ENCODE measurements at regions not wholly inside any gene's neighbourhood (a gene's known extent, or its start where the extent isn't known, plus 50 kb on each side); places are given as distances from the start of the nearest gene placed in this dataset.

DNA sequence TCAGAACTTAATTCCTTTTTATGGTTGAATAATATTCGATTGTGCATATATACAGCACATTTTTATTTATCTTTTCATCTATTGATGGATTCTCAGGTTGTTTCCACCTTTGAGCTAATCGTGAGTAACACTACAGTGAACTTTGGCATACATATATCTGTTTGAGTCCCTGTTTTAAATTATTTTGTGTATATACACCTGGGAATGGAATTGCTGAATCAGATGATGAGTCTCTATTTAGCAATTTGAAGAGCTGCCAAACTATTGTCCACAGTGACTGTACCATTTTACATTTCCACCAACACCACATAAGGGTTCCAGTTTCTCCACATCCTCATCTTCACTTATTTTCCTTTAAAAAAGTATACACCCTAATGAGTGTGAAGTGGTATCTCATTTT lies 166.2 kb upstream of the FGF13 start (continued):
- TF ChIP-seq EZH2 (IDR thresholded peaks at IDR 0.05) = no peak
- TF ChIP-seq CBX3 (IDR thresholded peaks at IDR 0.05; ENCODE audit: low read depth) = no peak
- TF ChIP-seq, protein P1, sequence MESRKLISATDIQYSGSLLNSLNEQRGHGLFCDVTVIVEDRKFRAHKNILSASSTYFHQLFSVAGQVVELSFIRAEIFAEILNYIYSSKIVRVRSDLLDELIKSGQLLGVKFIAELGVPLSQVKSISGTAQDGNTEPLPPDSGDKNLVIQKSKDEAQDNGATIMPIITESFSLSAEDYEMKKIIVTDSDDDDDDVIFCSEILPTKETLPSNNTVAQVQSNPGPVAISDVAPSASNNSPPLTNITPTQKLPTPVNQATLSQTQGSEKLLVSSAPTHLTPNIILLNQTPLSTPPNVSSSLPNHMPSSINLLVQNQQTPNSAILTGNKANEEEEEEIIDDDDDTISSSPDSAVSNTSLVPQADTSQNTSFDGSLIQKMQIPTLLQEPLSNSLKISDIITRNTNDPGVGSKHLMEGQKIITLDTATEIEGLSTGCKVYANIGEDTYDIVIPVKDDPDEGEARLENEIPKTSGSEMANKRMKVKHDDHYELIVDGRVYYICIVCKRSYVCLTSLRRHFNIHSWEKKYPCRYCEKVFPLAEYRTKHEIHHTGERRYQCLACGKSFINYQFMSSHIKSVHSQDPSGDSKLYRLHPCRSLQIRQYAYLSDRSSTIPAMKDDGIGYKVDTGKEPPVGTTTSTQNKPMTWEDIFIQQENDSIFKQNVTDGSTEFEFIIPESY (IDR thresholded peaks at IDR 0.05; ENCODE audit: extremely low read depth, insufficient replicate concordance, low read length) = no peak
- TF ChIP-seq ELF1 (IDR thresholded peaks at IDR 0.05; ENCODE audit: borderline replicate concordance, low read depth) = no peak

- BruUV-seq (replicated peaks) = no TSS peak
- ATAC-seq = no peak
- CTCF ChIA-PET = no interaction called here
- H3K36me3 ChIP-seq (ENCODE audit: control insufficient read depth in 1 of 2, insufficient read depth in 2 of 2, low read length in 2 of 2) = no peaks in the 10 kb centered on the region
- no peaks in the 10 kb centered on the region for H3K27me3 ChIP-seq (ENCODE audit: insufficient read depth, low read length)
- no peak overlapping the region for H3K4me2 ChIP-seq (ENCODE audit: low read length)
- RAD21 ChIA-PET (ENCODE audit: low non-redundant PET in 1 of 2, low total read pairs in 2 of 2, uncharacterized antibody in 2 of 2, unreplicated experiment in 2 of 2) = no interaction called here
- no peak overlapping the region for H3K27ac ChIP-seq (ENCODE audit: low read depth, low read length)
- H3K79me2 ChIP-seq (ENCODE audit: insufficient read depth, low read length) = no peaks in the 10 kb centered on the region
- H4K20me1 ChIP-seq (ENCODE audit: insufficient read depth) = no peaks in the 10 kb centered on the region
- no peak overlapping the region for H3K9ac ChIP-seq (ENCODE audit: low read length)
- H2AFZ ChIP-seq (ENCODE audit: low read depth, low read length, poor library complexity, severe bottlenecking) = no peak overlapping the region
- TF ChIP-seq MAX (IDR thresholded peaks at IDR 0.05) = no peak
- TF ChIP-seq FOSL1 (IDR thresholded peaks at IDR 0.05; ENCODE audit: low read depth) = no peak
- no peak for TF ChIP-seq CEBPB (IDR thresholded peaks at IDR 0.05; ENCODE audit: low read depth)
- TF ChIP-seq EZH2phosphoT487 (IDR thresholded peaks at IDR 0.05; ENCODE audit: borderline replicate concordance) = no peak
- no peak for TF ChIP-seq POLR2A (IDR thresholded peaks at IDR 0.05; ENCODE audit: borderline replicate concordance, extremely low read depth, insufficient read depth, insufficient read length)
- no peak for DNase-seq (ENCODE audit: low read depth, low spot score)
- intact Hi-C loops (cut with micrococcal nuclease) = no loop called here
- no peaks in the 10 kb centered on the region for H3K9me2 ChIP-seq (ENCODE audit: insufficient read depth)
- POLR2A ChIA-PET = no interaction called here
- H3K4me3 ChIP-seq (replicated peaks in 1 of 2; ENCODE audit: low read depth in 1 of 2, low read length in 2 of 2) = no peak overlapping the region
- H3K4me1 ChIP-seq (ENCODE audit: control insufficient read depth in 1 of 2, insufficient read depth in 2 of 2, low read length in 2 of 2) = no peaks in the 10 kb centered on the region
- H3K9me3 ChIP-seq (ENCODE audit: control insufficient read depth in 1 of 2, insufficient read depth in 1 of 2, low read depth in 1 of 2, low read length in 2 of 2) = no peaks in the 10 kb centered on the region
Measured at GRCh38 chrX:138875472-138875871, 164.0 kb upstream of the FGF13 start.

Data from HCT116 (cell line).